ENCODE measurements at regions not wholly inside any gene's neighbourhood (a gene's known extent, or its start where the extent isn't known, plus 50 kb on each side); places are given as distances from the start of the nearest gene placed in this dataset.

- H3K27me3 ChIP-seq (ENCODE audit: insufficient read depth, low read length, poor library complexity): no peaks in the 10 kb centered on the region
- H3K4me1 ChIP-seq (ENCODE audit: control insufficient read depth, low read depth, low read length): peaks cover 12% of the 10 kb centered on the region
- H3K79me1 ChIP-seq (ENCODE audit: low read length): no peaks in the 10 kb centered on the region
- no peak overlapping the region for H2BK15ac ChIP-seq (replicated peaks; ENCODE audit: low read depth)
- H3K23ac ChIP-seq (ENCODE audit: low read length): no peak overlapping the region
- no peak for DNase-seq
- H2BK120ac ChIP-seq (ENCODE audit: low read depth, low read length): no peak overlapping the region
- no peak overlapping the region for H3K4me2 ChIP-seq (ENCODE audit: low read length)
- H3K36me3 ChIP-seq (ENCODE audit: control insufficient read depth, insufficient read depth, low read length): no peaks in the 10 kb centered on the region
- no peak overlapping the region for H3K4ac ChIP-seq (ENCODE audit: low read depth, low read length)
- no peak overlapping the region for H4K8ac ChIP-seq (ENCODE audit: low read depth, low read length)
- H3K27ac ChIP-seq (ENCODE audit: low read depth, low read length): no peak overlapping the region
- no peak overlapping the region for H3K9ac ChIP-seq (ENCODE audit: low read length)
- no peak overlapping the region for H2BK5ac ChIP-seq (ENCODE audit: low read length)
- H2AK5ac ChIP-seq (ENCODE audit: low read length): peak overlapping the region; percentile 22
- no CpG with 5 or more reads among the region's 10 CpGs for WGBS (ENCODE audit: extremely low coverage, insufficient coverage, low lambda C conversion rate)
- H4K5ac ChIP-seq (ENCODE audit: low read length): no peak overlapping the region
- H3K18ac ChIP-seq (ENCODE audit: low read length): no peak overlapping the region
- no peak overlapping the region for H3K4me3 ChIP-seq (ENCODE audit: low read length)
- H3K79me2 ChIP-seq (ENCODE audit: control insufficient read depth, insufficient read depth, low read length): no peaks in the 10 kb centered on the region
- H3K56ac ChIP-seq (ENCODE audit: low read length): no peak overlapping the region
These were observed 93.8 kb upstream of the UBE2E1 start for GRCh38 chr3:23711916-23712494.

DNA sequence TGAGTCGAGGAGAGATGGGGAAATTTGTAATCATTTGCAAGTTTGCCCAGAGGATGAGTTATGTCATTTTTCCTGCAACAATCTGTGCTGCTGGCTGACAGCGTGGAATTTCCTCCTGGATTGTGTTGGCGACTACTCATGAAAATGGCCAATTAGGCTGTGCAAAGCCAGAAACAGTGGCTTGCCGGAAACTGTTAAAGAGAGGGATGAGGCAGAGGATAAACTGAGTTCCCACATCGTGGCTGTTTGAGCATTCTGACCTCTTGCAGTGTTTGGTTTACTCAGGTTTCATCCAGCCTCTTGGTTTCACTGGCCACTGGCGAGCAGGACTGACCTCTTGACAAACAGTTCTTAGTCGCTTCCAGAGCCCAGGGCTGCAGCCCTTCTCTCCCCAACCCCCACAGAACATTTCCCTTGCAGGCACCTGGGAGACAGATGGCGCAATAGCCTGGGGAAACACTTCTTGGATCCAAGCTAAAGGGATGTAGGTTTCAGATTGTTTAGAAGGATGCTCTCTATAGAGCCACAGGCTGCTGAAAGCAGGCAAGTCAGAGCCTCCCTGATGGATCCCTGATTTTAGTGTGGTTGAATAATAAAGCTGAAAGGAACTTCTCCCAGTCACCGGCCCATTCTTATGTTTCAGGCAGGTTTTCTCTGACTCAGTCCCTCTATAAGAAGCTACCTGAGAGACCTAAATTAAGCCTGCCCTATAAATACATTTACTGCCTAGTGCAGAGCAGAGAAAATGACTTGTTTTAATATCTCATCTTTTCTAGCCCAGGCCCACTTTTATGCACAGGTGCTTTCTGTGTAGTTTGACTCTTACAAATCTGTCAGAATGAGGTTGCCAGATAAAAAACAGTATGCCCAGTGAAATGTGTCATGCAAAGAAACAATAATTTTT lies 92.8 kb upstream of the UBE2E1 start:
- H3K4me1 ChIP-seq (ENCODE audit: control insufficient read depth, low read depth, low read length): peaks cover 12% of the 10 kb centered on the region
- H3K9ac ChIP-seq (ENCODE audit: low read length): no peak overlapping the region
- H3K36me3 ChIP-seq (ENCODE audit: control insufficient read depth, insufficient read depth, low read length): no peaks in the 10 kb centered on the region
- no peak overlapping the region for H2BK120ac ChIP-seq (ENCODE audit: low read depth, low read length)
- no peak overlapping the region for H3K4ac ChIP-seq (ENCODE audit: low read depth, low read length)
- no peaks in the 10 kb centered on the region for H3K79me1 ChIP-seq (ENCODE audit: low read length)
- H3K23ac ChIP-seq (ENCODE audit: low read length): no peak overlapping the region
- no peak overlapping the region for H2AK5ac ChIP-seq (ENCODE audit: low read length)
- H3K4me3 ChIP-seq (ENCODE audit: low read length): no peak overlapping the region
- H3K27ac ChIP-seq (ENCODE audit: low read depth, low read length): no peak overlapping the region
- no peak overlapping the region for H2BK15ac ChIP-seq (replicated peaks; ENCODE audit: low read depth)
- H2BK5ac ChIP-seq (ENCODE audit: low read length): no peak overlapping the region
- no peaks in the 10 kb centered on the region for H3K27me3 ChIP-seq (ENCODE audit: insufficient read depth, low read length, poor library complexity)
- no peak overlapping the region for H3K4me2 ChIP-seq (ENCODE audit: low read length)
- no peak overlapping the region for H4K8ac ChIP-seq (ENCODE audit: low read depth, low read length)
- WGBS (ENCODE audit: extremely low coverage, insufficient coverage, low lambda C conversion rate): no CpG with 5 or more reads among the region's 9 CpGs
- no peak overlapping the region for H3K18ac ChIP-seq (ENCODE audit: low read length)
- no peak overlapping the region for H4K5ac ChIP-seq (ENCODE audit: low read length)
- DNase-seq: peak; percentile 93
- no peak overlapping the region for H3K56ac ChIP-seq (ENCODE audit: low read length)
- no peaks in the 10 kb centered on the region for H3K79me2 ChIP-seq (ENCODE audit: control insufficient read depth, insufficient read depth, low read length)

DNA sequence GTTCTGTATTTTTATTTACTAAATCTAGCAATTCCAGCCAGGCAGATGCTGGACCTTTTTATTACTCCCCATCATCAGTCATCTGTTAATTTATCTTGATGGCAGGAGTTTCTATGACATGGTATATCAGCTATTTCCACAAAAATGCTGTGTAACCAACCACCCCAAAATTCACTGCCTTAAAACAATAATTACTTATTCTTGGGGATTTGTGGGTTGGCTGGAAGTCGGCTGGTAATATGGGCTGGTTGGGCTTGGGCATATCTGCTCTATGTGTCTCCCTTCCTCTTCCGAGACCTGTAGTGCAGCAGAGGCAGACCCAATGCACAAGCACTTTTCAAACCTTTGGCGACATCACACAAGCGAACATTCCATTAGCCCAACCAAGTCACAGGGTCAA lies 92.1 kb upstream of the UBE2E1 start:
- no peaks in the 10 kb centered on the region for H3K27me3 ChIP-seq (ENCODE audit: insufficient read depth, low read length, poor library complexity)
- H3K36me3 ChIP-seq (ENCODE audit: control insufficient read depth, insufficient read depth, low read length): no peaks in the 10 kb centered on the region

DNA sequence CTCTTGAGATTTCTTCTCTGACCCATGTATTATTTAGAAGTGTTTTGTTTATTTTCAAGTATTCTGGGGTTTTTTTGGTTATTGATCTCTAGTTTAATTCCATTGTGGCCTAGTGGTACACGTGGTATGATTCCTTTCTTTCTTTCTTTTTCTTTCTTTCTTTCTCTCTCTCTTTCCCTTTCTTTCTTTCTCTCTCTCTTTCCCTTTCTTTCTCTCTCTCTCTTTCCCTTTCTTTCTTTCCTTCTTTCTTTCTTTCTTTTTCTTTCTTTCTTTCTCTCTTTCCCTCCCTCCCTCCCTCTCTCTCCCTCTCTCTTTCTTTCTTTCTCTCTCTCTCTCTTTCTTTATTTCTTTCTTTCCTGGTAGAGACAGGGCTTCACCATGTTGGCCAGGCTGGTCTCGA lies 85.7 kb upstream of the UBE2E1 start:
- Histone ChIP-seq H4K5ac (ENCODE audit: low read length) (no peak overlapping the region), H2AK5ac (ENCODE audit: low read length) (no peak overlapping the region), H3K9ac (ENCODE audit: low read length) (no peak overlapping the region), H4K8ac (ENCODE audit: low read depth, low read length) (no peak overlapping the region), H3K36me3 (ENCODE audit: control insufficient read depth, insufficient read depth, low read length) (no peaks in the 10 kb centered on the region), H3K79me2 (ENCODE audit: control insufficient read depth, insufficient read depth, low read length) (no peaks in the 10 kb centered on the region), H3K27me3 (ENCODE audit: insufficient read depth, low read length, poor library complexity) (no peaks in the 10 kb centered on the region), H3K79me1 (ENCODE audit: low read length) (no peaks in the 10 kb centered on the region), H3K56ac (ENCODE audit: low read length) (no peak overlapping the region), H3K27ac (ENCODE audit: low read depth, low read length) (no peak overlapping the region), H2BK15ac (replicated peaks; ENCODE audit: low read depth) (no peak overlapping the region), H3K4me2 (ENCODE audit: low read length) (no peak overlapping the region), H3K4ac (ENCODE audit: low read depth, low read length) (no peak overlapping the region), H2BK120ac (ENCODE audit: low read depth, low read length) (no peak overlapping the region), H3K4me1 (ENCODE audit: control insufficient read depth, low read depth, low read length) (no peaks in the 10 kb centered on the region), H3K18ac (ENCODE audit: low read length) (no peak overlapping the region), H2BK5ac (ENCODE audit: low read length) (no peak overlapping the region), H3K4me3 (ENCODE audit: low read length) (no peak overlapping the region), H3K23ac (ENCODE audit: low read length) (no peak overlapping the region)
- no peak for DNase-seq
- WGBS (ENCODE audit: extremely low coverage, insufficient coverage, low lambda C conversion rate): no CpG with 5 or more reads among the region's 2 CpGs

More for the DNA sequence above, 92.1 kb upstream of the UBE2E1 start:
- Histone ChIP-seq H3K4me1 (ENCODE audit: control insufficient read depth, low read depth, low read length) (peaks cover 12% of the 10 kb centered on the region), H3K79me1 (ENCODE audit: low read length) (no peaks in the 10 kb centered on the region), H3K4me3 (ENCODE audit: low read length) (no peak overlapping the region), H3K56ac (ENCODE audit: low read length) (no peak overlapping the region), H4K5ac (ENCODE audit: low read length) (no peak overlapping the region), H2BK5ac (ENCODE audit: low read length) (no peak overlapping the region), H2BK120ac (ENCODE audit: low read depth, low read length) (no peak overlapping the region), H3K4ac (ENCODE audit: low read depth, low read length) (no peak overlapping the region), H2AK5ac (ENCODE audit: low read length) (no peak overlapping the region), H4K8ac (ENCODE audit: low read depth, low read length) (no peak overlapping the region), H3K23ac (ENCODE audit: low read length) (no peak overlapping the region), H3K18ac (ENCODE audit: low read length) (no peak overlapping the region), H2BK15ac (replicated peaks; ENCODE audit: low read depth) (no peak overlapping the region), H3K27ac (ENCODE audit: low read depth, low read length) (no peak overlapping the region), H3K79me2 (ENCODE audit: control insufficient read depth, insufficient read depth, low read length) (no peaks in the 10 kb centered on the region), H3K9ac (ENCODE audit: low read length) (no peak overlapping the region), H3K4me2 (ENCODE audit: low read length) (no peak overlapping the region)
- DNase-seq: no peak
- no CpG with 5 or more reads among the region's 4 CpGs for WGBS (ENCODE audit: extremely low coverage, insufficient coverage, low lambda C conversion rate)

DNA sequence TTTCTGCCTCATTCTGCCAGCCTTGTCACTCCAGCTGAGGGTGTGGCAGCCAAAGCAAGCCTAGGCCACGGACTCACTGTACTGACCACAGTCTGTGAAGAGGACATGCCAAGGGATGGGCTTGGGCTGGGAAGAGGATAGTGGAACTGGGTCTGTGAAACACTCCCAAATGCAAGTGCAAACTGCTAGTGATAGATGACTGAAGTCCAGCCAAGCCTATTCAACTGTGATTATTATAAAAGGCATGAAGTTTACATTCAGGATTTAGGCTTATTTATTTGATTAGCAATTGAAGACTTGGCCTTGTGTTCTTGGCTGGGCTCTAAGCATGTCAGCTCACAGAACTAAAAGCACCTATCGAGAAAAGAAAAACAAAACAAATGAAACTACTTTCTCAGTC lies 84.9 kb upstream of the UBE2E1 start:
- Histone ChIP-seq H2AK5ac (ENCODE audit: low read length) (no peak overlapping the region), H3K9ac (ENCODE audit: low read length) (no peak overlapping the region), H3K18ac (ENCODE audit: low read length) (no peak overlapping the region), H3K4me3 (ENCODE audit: low read length) (no peak overlapping the region), H3K27me3 (ENCODE audit: insufficient read depth, low read length, poor library complexity) (no peaks in the 10 kb centered on the region), H4K5ac (ENCODE audit: low read length) (no peak overlapping the region), H3K79me1 (ENCODE audit: low read length) (no peaks in the 10 kb centered on the region), H3K36me3 (ENCODE audit: control insufficient read depth, insufficient read depth, low read length) (no peaks in the 10 kb centered on the region), H3K4me2 (ENCODE audit: low read length) (no peak overlapping the region), H2BK5ac (ENCODE audit: low read length) (no peak overlapping the region), H3K4me1 (ENCODE audit: control insufficient read depth, low read depth, low read length) (no peaks in the 10 kb centered on the region), H3K23ac (ENCODE audit: low read length) (no peak overlapping the region), H3K27ac (ENCODE audit: low read depth, low read length) (no peak overlapping the region), H2BK15ac (replicated peaks; ENCODE audit: low read depth) (no peak overlapping the region), H3K79me2 (ENCODE audit: control insufficient read depth, insufficient read depth, low read length) (no peaks in the 10 kb centered on the region), H3K56ac (ENCODE audit: low read length) (no peak overlapping the region), H3K4ac (ENCODE audit: low read depth, low read length) (no peak overlapping the region), H2BK120ac (ENCODE audit: low read depth, low read length) (no peak overlapping the region), H4K8ac (ENCODE audit: low read depth, low read length) (no peak overlapping the region)
- WGBS (ENCODE audit: extremely low coverage, insufficient coverage, low lambda C conversion rate): no CpG with 5 or more reads among the region's 2 CpGs
- no peak for DNase-seq

Data from mesendoderm (in vitro differentiated cells).